Kidney (tissue), 13 donors: ENCODE measurements at regions not wholly inside any gene's neighbourhood (a gene's known extent, or its start where the extent isn't known, plus 50 kb on each side); places are given as distances from the start of the nearest gene placed in this dataset.

Experiments
- DNase-seq, 5 donors: peaks; one replicate each; pipeline ENCODE4 v3.0.0-alpha.2; 2013 to 2020
- FAIRE-seq: peaks from 2 replicates; lab custom pipeline; 2012; peaks lifted over from hg19 to GRCh38; lab: Jason Lieb, UNC
- H3K27ac ChIP-seq, 2 donors: one replicate each; pipeline ENCODE4 v1.7.0; 2013; ENCODE audit warnings: low read depth in 2 of 2, low read length in 2 of 2, inconsistent platforms in 1 of 2
- H3K27me3 ChIP-seq: one replicate; pipeline ENCODE4 v1.7.1; 2013; ENCODE audit warnings: low read length, inconsistent platforms; ENCODE audit not compliant: control insufficient read depth, insufficient read depth
- H3K36me3 ChIP-seq, 3 donors: one replicate each; pipeline versions ENCODE4 v1.7.0 to v1.7.1; 2013; ENCODE audit warnings: low read length in 3 of 3, control low read depth in 1 of 3, inconsistent platforms in 1 of 3; ENCODE audit not compliant: insufficient read depth in 3 of 3, control insufficient read depth in 2 of 3
- H3K4me1 ChIP-seq, 3 donors: one replicate each; pipeline versions ENCODE4 v1.7.0 to v1.7.1; 2013; ENCODE audit warnings: low read length in 3 of 3, inconsistent platforms in 1 of 3, low read depth in 1 of 3; ENCODE audit not compliant: control insufficient read depth in 2 of 3, insufficient read depth in 2 of 3
- H3K4me3 ChIP-seq, 3 donors: one replicate each; pipeline versions ENCODE4 v1.7.0 to v1.8.1; 2013; ENCODE audit warnings: low read length in 3 of 3, control low read depth in 1 of 3, inconsistent platforms in 1 of 3
- H3K9ac ChIP-seq, 3 donors: one replicate each; pipeline versions ENCODE4 v1.7.0 to v1.7.1; 2013; ENCODE audit warnings: low read length in 3 of 3, control low read depth in 1 of 3, inconsistent platforms in 1 of 3
- H3K9me3 ChIP-seq, 3 donors: one replicate each; pipeline versions ENCODE4 v1.7.0 to v1.7.1; 2013; ENCODE audit warnings: low read length in 3 of 3, control low read depth in 1 of 3, inconsistent platforms in 1 of 3; ENCODE audit not compliant: control insufficient read depth in 2 of 3, insufficient read depth in 1 of 3
- CTCF ChIP-seq: IDR thresholded peaks from 3 replicates; pipeline ENCODE4 v1.5.1; 2012; ENCODE audit warnings: mild to moderate bottlenecking, moderate library complexity, borderline replicate concordance; ENCODE audit not compliant: insufficient read depth; ENCODE audit errors: extremely low read depth
- intact Hi-C: fragments of 100-400 bp; cut with DNase I; formaldehyde crosslinking; loops from one replicate; pipeline ENCODE4 v1.11.1; 2022
- donor health status: control.
- donor health status: control.
- donor health status: control.
- donor health status: control.
- donor health status: control.
- donor health status: DM: yes; HTN: yes; CAD: no.
- donor health status: Normal renal cell carcinoma (clear cell type).

DNA sequence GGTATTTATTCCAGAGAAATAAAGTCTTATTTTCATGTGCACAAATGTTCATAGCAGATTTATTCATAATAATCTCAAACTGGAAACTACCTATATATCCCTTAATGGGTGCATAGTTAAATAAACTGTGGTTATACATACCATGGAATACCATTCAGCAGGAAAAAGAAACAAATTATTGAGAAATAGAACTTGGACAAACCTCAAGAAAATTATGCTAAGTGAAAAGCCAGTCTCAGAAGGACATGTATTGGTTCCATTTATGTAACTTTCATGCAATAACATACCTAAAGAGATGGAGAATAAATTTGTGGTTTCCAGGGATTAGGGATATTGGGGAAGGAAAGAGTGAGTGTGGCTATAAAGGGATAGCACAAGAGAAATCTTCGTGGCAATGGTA, 452.6 kb downstream of the SETBP1 start:
- H3K4me3 ChIP-seq: no peak overlapping the region
- no peak for TF ChIP-seq CTCF
- H3K27me3 ChIP-seq: no peaks in the 10 kb centered on the region
- no peak overlapping the region for H3K27ac ChIP-seq
- H3K9ac ChIP-seq: no peak overlapping the region
- no peaks in the 10 kb centered on the region for H3K4me1 ChIP-seq
- H3K36me3 ChIP-seq: no peaks in the 10 kb centered on the region
- intact Hi-C loops: no loop called here
- no peak for FAIRE-seq
- DNase-seq: no peak
- H3K9me3 ChIP-seq: no peaks in the 10 kb centered on the region

DNA sequence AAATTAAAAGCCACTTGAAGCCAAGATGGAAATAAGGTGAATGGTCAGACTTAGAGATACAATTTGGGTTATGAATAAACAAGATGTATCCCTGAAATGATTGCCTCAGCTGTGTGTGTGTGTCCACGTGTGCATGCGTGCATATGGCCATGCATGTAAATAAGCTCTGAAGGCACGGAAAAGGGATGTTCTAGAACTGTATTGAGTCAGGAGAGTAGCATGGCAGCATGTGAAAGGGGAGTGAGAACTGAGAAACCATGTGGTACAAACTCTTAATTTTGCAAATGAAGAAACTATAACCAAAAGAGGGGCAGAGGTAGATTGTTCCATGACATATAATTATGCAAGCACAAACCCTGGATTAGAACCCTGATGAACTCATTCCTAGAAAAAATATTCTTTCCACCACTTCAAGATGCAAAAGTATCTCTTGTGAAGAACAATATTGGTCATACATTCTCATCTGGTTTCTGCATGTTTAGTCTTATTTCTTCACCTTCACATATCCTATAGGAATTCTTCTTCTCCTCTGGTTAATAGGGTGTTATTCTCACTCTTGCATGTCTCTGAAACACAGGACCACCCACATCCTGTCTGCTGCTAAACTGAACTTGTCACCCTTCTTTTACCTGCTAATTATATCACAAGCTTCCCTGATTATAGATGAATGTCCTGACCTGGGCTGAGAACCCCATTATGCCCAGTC, 455.8 kb downstream of the SETBP1 start:
- Histone ChIP-seq H3K36me3 (no peaks in the 10 kb centered on the region), H3K27me3 (no peaks in the 10 kb centered on the region), H3K9me3 (peaks cover 0 to 4% (median 0%) of the 10 kb centered on the region in 3 donors), H3K4me1 (no peaks in the 10 kb centered on the region), H3K4me3 (no peak overlapping the region), H3K9ac (no peak overlapping the region), H3K27ac (no peak overlapping the region)
- intact Hi-C loops: no loop called here
- FAIRE-seq (no peak), DNase-seq (no peak)
- TF ChIP-seq CTCF: no peak

DNA sequence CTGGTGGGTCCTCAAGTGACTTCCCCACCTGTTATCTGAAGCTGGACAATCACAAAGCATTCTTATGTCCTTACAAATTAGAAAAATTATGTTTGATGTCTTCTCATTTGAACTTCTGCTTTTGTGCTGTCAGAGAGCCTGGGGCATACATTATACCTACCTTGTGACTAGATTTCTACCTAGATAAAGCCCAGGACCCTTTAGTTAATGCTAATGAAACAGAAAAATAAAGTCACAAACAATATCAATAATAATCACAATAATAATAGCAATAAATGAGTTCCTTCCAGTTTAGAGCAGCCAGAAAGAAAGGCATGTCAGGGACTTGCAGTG, 456.4 kb downstream of the SETBP1 start:
- Histone ChIP-seq H3K27me3 (no peaks in the 10 kb centered on the region), H3K4me1 (no peaks in the 10 kb centered on the region), H3K4me3 (no peak overlapping the region), H3K9ac (no peak overlapping the region), H3K36me3 (no peaks in the 10 kb centered on the region), H3K27ac (no peak overlapping the region), H3K9me3 (peaks cover 0 to 4% (median 0%) of the 10 kb centered on the region in 3 donors)
- FAIRE-seq: no peak
- no peak for DNase-seq
- TF ChIP-seq CTCF: no peak
- intact Hi-C loops: no loop called here

GRCh38 chr18:45139478-45139877, 458.8 kb downstream of the SETBP1 start:
- FAIRE-seq: no peak
- Histone ChIP-seq H3K36me3 (no peaks in the 10 kb centered on the region), H3K9ac (no peak overlapping the region), H3K9me3 (peaks cover 0 to 4% (median 0%) of the 10 kb centered on the region in 3 donors), H3K27ac (no peak overlapping the region), H3K27me3 (no peaks in the 10 kb centered on the region), H3K4me3 (no peak overlapping the region), H3K4me1 (no peaks in the 10 kb centered on the region)
- intact Hi-C loops: no loop called here
- no peak for TF ChIP-seq CTCF
- no peak for DNase-seq
